CD4-positive, alpha-beta T cell treated with Interleukin-12 subunit alpha and Interleukin-12 subunit beta, for 1 hour (primary cell): ENCODE measurements at regions not wholly inside any gene's neighbourhood (a gene's known extent, or its start where the extent isn't known, plus 50 kb on each side); places are given as distances from the start of the nearest gene placed in this dataset.

ENCODE experiments used
- DNase-seq: peaks from one replicate; pipeline ENCODE4 v3.0.0-alpha.2; 2020

DNA sequence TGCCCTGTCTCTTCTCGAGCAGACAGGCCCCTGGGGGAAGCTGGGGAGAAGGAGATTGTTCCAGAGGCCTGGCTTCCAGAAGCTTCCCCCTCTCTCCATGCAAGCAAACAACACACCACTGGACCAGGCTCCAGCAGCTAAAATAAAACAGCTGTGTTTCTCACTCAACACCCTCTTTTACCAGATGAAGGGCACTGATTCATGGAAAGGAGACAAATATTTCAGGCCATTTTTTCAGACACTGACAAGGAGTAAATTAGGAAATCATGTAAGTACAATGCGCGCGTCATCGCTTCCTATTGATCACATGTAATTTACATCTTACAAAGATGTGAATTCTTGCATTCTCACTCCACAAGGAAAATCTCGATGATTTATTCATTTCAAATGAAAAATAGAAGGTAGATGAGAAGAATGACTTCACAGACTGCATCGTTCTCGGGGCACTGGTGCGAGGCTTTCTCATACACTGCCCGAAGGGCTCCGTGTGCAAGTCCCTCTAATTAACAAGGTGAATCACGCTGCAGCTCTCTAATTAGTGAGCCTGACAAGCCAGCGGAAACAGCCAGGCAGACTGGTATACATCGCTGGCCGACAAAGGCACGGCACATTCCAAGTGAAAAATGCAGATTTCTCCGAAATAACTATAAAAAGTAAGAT is 153.6 kb downstream of the KCTD15 start:
- DNase-seq = no peak

DNA sequence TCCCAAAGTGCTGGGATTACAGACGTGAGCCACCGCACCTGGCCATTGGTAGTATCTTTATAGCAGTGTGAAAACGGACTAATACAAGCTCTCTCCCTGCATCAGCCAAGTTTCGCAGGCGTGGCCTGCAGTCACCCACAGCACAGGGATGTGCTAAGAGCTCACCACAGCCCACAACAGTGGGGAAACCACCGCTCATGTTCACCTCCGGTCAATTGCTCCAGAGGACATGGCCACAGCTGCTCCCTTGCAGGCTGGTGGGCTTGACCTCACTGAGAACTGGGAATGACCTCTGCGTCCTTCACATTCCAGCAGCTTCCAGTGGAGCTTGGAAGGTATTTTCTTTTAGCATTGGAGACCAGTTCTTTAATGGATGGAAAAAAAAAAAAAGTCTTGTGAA is 156.4 kb downstream of the KCTD15 start:
- DNase-seq = no peak

DNA sequence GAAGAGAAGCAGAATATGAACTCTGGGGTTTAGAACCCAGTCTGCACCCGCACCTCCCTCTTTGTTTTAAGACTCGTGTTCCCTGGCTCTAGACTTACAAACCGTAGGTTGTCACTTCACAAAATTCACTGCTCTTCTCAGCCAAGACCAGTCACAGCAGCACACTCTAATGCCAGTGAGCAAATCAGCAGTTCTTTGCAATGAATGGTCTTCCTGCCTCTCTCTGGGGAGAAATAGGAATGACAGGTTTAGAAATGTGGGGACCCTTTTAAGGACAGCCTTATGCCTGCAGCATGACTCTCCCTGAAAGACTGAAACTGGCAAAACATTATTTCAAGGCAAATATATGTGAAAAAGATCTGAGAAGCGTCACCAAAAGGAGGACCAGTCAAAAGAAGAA is 156.9 kb downstream of the KCTD15 start:
- no peak for DNase-seq

DNA sequence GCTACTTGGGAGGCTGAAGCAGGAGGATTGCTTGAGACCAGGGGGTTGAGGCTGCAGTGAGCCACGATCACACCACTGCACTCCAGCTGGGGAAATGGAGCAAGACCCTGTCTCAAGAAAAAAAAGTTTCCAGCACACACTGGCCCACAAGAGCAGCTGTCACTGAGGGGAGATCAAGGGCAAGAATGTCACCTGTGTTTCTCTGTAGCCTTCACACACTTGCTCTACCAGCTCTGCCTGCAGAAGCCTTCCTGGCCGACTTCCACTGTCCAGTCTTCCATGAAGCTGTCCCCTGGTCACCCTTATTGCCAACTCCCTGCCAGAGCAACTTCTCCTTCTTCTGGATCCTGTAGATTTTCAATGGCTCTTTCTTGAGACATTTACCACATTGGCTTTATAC is 158.0 kb downstream of the KCTD15 start:
- DNase-seq = no peak

DNA sequence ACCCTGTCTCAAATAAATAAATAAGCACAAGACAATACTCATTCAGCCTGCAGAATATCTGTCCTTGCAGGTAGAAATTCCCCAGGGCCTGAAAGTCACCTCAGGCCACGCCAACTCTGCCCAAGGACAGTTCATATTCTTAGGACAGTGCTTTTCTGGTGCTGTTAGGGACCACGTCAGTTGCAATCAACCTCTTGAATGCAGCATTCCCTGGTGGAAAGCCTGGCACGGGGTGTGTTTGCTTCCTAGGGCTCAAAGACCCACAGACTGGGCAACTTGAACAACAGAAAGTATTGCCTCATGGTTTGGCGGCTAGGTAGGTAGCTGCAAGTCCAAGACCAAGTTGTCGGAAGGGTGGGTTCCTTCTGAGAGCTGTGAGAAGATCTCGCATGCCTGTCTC is 160.3 kb downstream of the KCTD15 start:
- DNase-seq = no peak

DNA sequence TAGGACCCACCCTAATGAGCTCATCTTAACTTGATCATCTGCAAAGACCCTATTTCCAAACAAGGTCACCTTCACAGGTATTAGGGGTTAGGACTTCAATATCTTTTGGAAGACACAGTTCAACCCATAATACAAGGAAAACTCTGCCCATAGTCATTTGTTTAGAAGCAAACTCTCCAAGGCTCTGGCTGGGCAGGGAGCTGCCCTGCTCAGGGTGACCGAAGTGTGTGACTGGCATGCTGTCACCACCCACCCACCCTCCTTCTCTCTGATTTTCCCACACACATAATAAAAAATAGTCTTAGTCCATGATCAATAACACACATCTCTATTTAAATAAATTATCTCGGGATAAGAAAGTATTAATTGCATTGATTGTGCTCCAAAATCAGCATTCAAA is 161.1 kb downstream of the KCTD15 start:
- DNase-seq = no peak

DNA sequence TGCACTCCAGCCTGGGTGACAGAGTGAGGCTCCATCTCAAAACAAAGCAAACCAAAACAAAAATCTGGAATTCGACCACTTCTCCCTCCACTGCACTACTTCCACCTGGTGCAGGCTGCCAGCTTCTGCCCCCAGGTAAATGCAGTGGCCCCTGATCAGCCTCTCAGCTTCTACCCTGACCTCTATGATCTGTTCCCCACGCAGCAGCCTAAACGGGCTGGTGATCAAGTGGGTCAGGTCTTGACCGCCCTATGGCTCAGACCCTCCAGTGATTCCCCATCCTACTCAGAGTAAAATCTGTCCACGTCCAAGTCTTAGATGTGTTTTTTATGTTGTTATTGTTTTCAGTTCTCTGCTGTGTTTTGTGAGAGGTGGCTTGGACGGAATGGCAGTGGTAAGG is 163.9 kb downstream of the KCTD15 start:
- DNase-seq = no peak

DNA sequence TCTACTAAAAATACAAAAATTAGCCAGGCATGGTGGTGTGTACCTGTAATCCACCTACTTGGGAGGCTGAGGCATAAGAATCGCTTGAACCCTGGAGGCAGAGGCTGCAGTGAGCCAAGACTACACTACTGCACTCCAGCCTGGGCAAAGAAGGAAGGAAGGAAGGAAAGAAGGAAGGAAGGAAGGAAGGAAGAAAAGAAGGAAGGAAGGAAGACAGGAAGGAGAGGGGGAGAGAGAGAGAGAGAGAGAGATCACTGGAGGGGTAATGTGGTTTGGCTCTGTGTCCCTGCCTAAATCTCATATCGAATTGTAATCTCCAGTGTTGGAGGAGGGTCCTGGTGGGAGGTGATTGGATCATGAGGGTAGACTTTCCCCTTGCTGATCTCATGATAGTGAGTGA is 165.5 kb downstream of the KCTD15 start:
- no peak for DNase-seq

DNA sequence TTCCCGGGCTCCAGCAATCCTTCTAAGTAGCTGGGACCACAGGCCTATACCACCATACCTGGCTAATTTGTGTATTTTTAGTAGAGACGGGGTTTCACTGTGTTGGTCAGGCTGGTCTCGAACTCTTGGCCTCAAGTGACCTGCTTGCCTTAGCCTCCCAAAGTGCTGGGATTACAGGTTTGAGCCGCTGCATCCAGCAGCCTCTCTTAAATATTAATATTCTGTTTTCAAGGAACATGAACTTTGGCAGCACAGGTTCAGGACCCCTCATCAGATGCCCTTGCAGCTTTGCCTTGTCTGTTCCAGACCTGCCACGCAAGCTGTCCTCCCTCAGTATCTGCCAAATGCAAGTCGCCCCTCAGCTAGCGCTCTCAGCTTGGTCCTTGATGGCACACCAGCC is 166.8 kb downstream of the KCTD15 start:
- DNase-seq = no peak

DNA sequence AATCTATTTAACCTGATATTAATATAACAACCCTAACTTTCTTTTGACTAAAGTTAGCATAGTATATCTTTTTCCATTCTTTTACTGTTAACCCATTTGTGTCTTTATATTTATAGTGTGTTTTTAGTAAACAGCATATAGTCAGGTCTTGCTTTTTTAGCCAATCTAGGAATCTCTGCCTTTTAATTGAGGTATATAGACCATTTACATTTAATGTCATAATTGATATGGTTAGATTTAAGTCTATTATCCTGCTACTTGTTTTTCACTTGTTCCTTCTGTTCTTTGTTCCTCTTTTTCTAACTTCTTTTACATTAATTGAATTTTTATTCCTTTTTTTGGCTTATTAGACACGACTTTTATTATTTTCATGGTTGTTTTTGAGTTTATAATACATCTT is 174.4 kb downstream of the KCTD15 start:
- no peak for DNase-seq

DNA sequence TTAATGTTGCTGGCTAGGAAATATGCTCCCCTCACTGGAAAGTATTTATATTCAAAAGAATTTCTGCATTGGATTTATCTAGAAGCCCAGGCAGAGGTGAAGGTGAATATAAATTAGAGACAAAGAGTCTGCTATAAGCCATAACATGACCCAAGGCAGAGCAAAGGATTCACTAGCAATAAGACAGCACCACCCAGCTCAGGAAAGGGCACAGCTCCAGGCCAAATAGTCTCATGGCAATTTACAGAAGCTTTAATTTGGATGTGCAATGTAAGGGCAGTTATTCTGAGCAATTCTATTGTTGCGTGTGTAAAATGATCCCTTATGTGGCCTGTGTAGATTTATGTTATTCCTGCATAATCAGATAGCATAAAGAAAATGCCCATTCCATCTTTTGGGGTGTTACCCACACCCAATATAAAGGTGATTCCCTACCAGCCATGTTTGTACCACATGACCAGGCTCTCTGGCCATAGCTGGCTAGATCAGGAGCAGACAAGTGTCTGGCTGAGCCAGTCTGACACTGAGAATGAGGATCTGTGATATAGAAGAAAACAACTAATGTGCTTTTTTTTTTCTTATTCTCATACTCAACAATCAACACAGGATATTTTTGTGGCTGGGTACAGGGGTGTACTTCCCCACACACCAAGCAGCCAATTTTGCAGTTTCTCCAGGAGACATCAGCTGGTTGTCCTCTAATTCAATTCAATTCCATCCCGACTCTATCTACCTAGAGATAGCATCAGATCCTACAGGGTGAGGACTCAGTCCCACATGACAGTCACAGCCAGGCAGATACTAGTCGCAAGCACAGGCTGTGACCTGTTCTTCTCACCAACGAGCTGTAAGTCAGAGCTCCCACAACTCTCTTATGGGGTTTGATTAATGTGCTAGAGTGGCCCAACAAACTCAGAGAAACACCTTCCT is 181.4 kb downstream of the KCTD15 start:
- DNase-seq = no peak

DNA sequence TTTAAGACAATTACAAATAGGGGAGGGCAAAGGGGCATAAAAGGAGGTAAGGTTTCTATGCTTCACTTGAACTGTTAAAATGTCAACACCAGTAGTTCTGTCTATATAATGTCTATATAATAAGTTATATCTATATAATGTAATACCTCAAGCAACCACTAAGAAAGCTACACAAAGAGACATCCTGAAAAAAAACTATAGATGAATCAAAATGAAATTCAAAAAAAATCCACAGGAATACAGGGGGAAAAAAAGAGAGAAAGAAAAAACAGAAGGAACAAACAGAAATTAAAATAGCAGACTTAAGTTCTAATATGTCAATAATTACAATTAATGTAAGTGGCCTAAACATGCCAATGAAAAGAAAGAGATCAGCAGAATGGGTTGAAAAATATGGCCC is 186.0 kb downstream of the KCTD15 start:
- no peak for DNase-seq

DNA sequence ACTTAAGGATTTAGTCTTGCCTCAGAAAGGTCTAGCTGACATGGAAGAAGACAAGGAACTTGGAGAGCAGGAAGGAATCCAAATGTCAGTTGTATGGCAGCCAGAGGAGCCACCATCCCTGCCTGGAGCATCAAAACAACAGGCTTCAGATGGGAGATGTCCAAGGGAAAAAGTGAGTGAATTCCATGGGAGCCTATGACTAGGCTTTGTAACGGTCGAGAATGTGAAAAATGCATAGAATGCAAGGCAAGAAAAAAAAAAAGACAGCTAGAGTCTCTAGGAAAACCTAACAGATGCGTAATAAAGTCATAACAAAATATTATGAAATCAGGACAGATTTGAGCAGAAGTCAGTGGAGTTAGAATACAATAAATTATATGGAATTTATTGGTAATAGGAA is 183.7 kb upstream of the LSM14A start:
- no peak for DNase-seq

DNA sequence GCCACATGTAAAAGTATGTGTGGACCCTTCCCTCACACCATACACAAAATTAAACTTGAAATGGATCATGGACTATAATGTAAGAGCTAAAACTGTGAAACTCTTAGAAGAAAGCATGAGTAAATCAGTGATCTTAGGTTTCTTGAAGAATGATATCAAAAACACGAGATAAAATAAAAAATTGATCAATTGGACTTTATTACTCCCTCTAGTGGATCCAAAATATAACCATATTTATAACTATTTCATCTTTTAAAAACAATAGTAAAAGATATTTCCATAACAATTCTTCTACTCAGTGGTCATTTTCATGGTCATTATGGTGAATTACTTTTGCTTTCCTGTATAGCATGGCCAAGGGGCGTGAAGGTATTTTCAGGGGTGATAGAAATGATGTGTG is 174.6 kb upstream of the LSM14A start:
- no peak for DNase-seq

DNA sequence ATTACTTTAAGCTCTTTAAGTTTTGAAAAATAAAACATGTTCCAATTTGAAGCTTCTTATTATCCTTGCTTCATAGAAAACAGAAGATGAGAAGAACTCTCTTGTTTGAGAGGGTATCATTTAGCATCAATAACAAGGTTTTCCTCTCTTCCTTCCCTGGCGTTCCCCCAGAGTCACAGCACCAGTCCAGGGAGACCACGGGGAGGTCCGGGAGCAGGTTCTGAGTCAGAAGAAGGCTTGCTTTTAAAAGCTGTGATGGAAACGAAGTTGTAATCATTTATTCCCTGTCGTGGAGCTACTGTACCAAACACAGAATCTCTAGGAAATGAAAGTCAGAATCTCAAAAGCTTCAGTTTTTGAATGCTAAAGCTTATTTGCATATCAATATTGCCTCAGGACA is 174.0 kb upstream of the LSM14A start:
- DNase-seq = no peak

DNA sequence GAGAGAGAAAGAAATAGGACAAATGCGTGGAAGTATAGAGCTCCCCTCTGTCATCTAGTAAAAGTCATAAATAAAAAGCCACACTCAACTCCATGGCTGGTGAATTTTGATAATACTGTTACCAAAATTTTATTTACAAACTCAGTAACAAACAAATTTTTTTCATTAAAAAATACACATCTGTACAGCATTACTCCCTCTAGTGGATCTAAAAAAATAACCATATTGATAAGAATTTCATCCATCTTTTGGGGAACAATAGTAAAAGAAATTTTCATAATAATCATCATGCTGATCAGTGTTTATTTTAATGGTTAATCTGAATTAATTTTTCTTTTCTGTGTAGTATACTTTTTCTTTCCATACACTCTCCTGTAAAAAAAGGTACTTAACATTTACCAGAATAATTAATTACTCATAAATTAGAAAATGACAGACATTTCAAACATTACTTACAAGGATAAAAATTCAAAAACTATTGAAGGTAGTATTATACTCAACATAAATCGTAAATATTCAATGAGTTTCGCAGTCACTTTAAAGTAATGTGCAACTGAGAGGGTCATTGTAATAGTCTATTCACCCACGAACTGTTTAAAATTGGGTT is 173.5 kb upstream of the LSM14A start:
- DNase-seq = no peak

DNA sequence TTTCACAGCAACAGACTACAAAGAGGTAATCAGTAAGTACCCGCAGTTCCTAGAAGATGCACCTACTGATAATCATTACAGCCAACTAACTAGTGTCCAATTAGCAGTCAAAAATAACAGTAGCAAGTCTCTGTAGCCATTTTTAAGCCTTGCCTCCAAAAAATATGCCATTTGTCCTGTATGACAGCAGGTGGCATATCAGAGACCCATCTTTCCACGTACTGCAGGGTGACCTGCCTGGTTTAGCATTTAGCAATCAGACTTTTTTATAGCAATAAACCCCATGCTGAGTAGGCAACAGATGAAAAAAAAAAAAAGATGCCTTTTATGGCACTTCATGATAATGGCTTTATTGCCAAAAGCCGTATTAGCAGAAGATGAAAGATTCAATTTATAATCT is 155.3 kb upstream of the LSM14A start:
- no peak for DNase-seq

DNA sequence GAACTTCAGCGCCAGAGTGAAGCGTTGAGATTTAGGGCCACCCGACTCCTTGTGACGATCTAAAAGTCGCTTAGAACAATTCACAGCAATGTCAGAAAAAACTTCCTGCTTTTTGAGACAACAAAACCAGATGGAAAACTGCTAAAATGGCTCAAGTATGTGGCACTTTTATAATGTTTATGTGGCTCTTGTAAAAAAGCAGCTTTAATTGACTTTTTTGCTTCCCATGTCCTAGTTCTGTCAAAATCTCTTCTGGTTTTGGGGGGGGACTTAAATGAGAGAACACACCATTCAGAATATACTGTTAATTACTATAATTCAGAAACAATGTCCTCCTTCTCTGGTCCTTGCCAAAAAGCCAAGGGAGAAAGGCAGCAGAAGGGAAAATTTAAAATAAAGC is 154.7 kb upstream of the LSM14A start:
- DNase-seq = no peak

DNA sequence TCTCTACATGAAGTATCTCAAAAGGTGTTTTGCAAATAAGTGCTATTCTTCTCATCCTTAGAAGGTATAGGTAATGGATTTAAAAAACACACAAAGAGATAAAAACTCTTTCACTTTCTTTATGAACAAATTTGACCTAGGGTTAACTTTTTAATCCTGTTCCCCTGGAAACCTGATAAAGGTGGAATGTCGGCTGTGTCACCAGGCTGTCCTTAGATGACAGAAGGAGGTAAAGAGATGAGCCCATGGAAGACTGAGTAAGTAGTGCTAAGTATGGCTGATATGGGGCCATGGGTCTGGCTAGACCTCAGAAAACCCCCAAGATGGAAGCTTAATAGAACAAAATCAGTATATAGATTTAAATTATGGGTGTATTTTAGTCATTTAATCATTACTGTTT is 153.8 kb upstream of the LSM14A start:
- no peak for DNase-seq

DNA sequence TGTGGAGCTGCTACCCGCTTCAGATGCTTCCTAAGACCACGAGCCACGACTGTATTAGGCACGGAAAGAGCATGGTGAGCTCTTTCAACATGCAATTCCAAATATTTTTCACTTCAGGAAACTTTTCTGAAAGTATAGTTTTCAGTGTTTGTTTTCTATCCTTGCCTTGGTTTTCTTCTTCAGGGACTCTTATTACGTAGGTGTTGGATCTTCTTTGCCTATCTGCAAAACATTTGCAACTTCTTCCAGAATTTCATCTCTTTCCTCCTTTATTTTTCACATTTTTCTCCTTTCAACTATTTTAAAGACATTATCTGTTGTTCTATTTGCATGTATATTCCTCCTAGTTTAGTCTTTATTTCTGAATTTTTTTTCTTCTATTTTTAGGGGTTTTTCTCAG is 148.9 kb upstream of the LSM14A start:
- DNase-seq = no peak

DNA sequence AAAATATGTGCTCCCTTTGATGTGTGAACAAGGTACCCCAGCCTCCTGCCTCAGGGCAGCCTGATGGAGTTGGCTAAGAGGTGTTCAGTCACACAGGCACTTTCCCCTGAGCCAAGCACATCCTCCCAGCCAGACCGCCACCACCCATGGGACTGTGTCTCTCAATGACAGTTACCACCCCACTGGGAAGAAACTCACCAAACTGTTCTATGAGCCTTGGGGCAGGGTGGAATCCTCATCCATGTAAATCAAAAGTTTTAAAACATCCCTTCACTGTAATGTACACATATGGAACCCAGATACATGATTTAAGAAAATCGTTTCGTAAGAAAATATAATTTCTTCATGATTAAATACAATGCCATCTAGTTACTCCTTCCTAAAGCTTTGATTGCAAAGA is 138.4 kb upstream of the LSM14A start:
- no peak for DNase-seq

DNA sequence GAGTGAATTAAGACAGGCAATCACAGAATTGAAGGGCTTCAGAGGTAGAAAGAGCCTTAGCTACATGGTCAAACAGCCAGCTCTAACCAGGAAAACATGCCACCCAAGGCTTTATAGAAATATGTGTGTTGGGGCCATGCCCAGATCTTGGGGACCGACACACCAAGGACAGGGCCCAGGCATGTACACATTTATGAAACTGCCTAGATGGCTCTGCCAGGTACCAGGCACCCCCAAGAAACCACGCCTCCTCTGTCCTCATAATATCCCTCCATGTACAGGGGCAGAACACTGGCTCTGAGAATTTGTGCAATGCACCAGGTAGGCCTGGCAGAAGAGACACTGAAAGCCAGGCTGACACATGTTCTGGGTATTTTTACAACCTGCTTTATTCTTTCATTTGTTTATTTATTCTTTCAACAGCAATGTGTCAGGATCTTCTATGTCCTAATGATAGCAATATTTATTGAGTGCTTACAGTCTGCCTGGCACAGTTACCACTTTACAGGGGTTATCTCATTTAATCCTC is 137.9 kb upstream of the LSM14A start:
- DNase-seq = no peak

DNA sequence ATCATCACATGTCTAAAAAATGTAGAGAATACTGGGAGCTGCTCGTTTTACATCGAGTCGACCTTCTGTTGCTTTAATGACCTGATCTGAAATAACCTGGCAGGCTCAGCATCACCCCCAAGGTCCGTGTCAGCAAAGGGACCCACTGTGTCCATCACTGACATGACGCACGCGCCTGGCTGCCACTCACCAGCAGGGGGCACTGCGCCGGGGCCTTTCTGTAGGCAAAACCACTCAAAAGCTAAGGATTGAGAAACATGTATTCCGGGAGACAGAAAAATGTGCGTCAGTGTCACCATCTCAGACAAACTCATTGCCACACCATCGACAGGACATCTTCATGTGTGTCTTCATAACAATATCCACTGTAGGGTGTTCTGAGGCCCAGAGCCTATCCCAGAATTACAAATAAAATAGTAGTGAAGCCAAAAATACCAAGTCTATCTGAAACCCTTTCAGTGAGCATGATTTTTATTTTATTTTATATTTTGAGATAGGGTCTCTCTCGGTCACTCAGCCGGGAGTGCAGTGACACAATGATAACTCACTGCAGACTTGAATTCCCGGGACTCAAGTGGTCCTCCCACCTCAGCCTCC is 130.3 kb upstream of the LSM14A start:
- peak; percentile 59 for DNase-seq

DNA sequence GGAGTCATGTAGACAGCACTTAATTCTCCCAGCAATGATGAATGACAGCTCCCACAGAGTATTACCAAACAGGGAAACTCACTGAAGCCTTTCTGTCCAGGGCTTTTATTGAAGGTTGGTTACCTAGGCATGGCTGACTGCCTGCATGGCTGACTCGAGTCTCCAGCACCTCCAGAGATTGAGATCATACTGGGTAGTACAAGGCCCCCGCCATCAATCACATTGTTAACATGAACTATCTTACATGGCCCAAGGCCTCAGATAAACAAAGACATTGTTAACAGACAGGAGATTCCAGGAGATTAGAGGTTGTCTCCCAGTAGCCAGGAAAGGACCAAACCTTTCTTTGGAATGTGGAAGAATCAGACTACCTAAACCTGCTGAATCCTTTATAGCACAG is 128.3 kb upstream of the LSM14A start:
- DNase-seq = no peak
